Fibroblast of lung (primary cell): ENCODE measurements at regions not wholly inside any gene's neighbourhood (a gene's known extent, or its start where the extent isn't known, plus 50 kb on each side); places are given as distances from the start of the nearest gene placed in this dataset.

Experiments used
- DNase-seq, 2 donors: peaks; one replicate each; pipeline versions ENCODE4 v3.0.0 to v3.0.0-alpha.2; 2010; ENCODE audit warnings: low read depth in 2 of 2
- H2AFZ ChIP-seq: 2 replicates; pipeline ENCODE4 v1.5.1; 2012; ENCODE audit warnings: low read length, control low read depth, inconsistent platforms
- H3K27ac ChIP-seq: 2 replicates; pipeline ENCODE4 v1.5.1; 2011; ENCODE audit warnings: low read length, control low read depth; ENCODE audit not compliant: insufficient read depth
- H3K27me3 ChIP-seq: 2 replicates; pipeline ENCODE4 v1.5.1; 2011; ENCODE audit warnings: mild to moderate bottlenecking, low read length; ENCODE audit not compliant: control insufficient read depth, insufficient read depth
- H3K36me3 ChIP-seq: 2 replicates; pipeline ENCODE4 v1.5.1; 2011; ENCODE audit warnings: low read length; ENCODE audit not compliant: control insufficient read depth, insufficient read depth
- H3K4me1 ChIP-seq: 2 replicates; pipeline ENCODE4 v1.5.1; 2011; ENCODE audit warnings: low read length; ENCODE audit not compliant: control insufficient read depth, insufficient read depth; ENCODE audit errors: extremely low read depth
- H3K4me2 ChIP-seq: 2 replicates; pipeline ENCODE4 v1.5.1; 2011; ENCODE audit warnings: low read length, control low read depth; ENCODE audit not compliant: insufficient read depth; ENCODE audit errors: extremely low read depth
- H3K4me3 ChIP-seq, 4 experiments: fragments of 200-600 bp in 1 of 4; sonication (generic) in 1 of 4; replicated peaks in 1 of 4; 2 replicates each; pipeline ENCODE4 v1.5.1; 2011 to 2016; ENCODE audit warnings: low read length in 4 of 4, low read depth in 3 of 4, mild to moderate bottlenecking in 3 of 4, control low read depth in 2 of 4, inconsistent platforms in 1 of 4, mixed read lengths in 1 of 4; ENCODE audit not compliant: insufficient read depth in 1 of 4; ENCODE audit errors: control extremely low read depth in 1 of 4
- H3K79me2 ChIP-seq: 2 replicates; pipeline ENCODE4 v1.5.1; 2012; ENCODE audit warnings: mild to moderate bottlenecking, low read length, inconsistent platforms; ENCODE audit not compliant: control insufficient read depth, insufficient read depth
- H3K9ac ChIP-seq: 2 replicates; pipeline ENCODE4 v1.5.1; 2011; ENCODE audit warnings: mild to moderate bottlenecking, low read length, control low read depth; ENCODE audit not compliant: insufficient read depth
- H3K9me3 ChIP-seq: 2 replicates; pipeline ENCODE4 v1.5.1; 2012; ENCODE audit warnings: low read depth, low read length; ENCODE audit not compliant: control insufficient read depth, insufficient read depth
- H4K20me1 ChIP-seq: 2 replicates; pipeline ENCODE4 v1.5.1; 2011; ENCODE audit warnings: low read length; ENCODE audit not compliant: control insufficient read depth, insufficient read depth; ENCODE audit errors: extremely low read depth
- CTCF ChIP-seq, 2 donors: IDR thresholded peaks in 1 of 2; conservative IDR thresholded peaks in 1 of 2; 1 replicate in 1 of 2; 2 replicates in 1 of 2; pipeline ENCODE4 v1.5.1; 2011 to 2012; ENCODE audit warnings: low read length in 2 of 2, control low read depth in 1 of 2, inconsistent platforms in 1 of 2, low read depth in 1 of 2, mild to moderate bottlenecking in 1 of 2
- EZH2 ChIP-seq: IDR thresholded peaks from 2 replicates; pipeline ENCODE4 v1.5.1; 2012; ENCODE audit warnings: low read length, control low read depth, mild to moderate bottlenecking; ENCODE audit errors: missing control alignments

GRCh38 chr20:22431419-22431818, 153.0 kb downstream of the FOXA2 start:
- H3K4me3 ChIP-seq = no peak overlapping the region
- H3K36me3 ChIP-seq = no peaks in the 10 kb centered on the region
- no peaks in the 10 kb centered on the region for H3K4me1 ChIP-seq

GRCh38 chr20:22430746-22431168, 153.6 kb downstream of the FOXA2 start:
- Histone ChIP-seq H4K20me1 (no peaks in the 10 kb centered on the region), H3K36me3 (no peaks in the 10 kb centered on the region), H3K27me3 (no peaks in the 10 kb centered on the region), H3K4me2 (no peak overlapping the region), H3K9ac (no peak overlapping the region), H2AFZ (no peak overlapping the region), H3K4me1 (no peaks in the 10 kb centered on the region), H3K79me2 (no peaks in the 10 kb centered on the region), H3K4me3 (no peak overlapping the region), H3K9me3 (no peaks in the 10 kb centered on the region), H3K27ac (no peak overlapping the region)
- TF ChIP-seq EZH2 = no peak
- TF ChIP-seq CTCF (conservative IDR thresholded peaks at IDR 0.05 in 1 of 2, IDR thresholded peaks at IDR 0.05 in 1 of 2; ENCODE audit: low read depth in 1 of 2, low read length in 2 of 2) = no peak
- no peak for DNase-seq

More at GRCh38 chr20:22431419-22431818, 153.0 kb downstream of the FOXA2 start:
- Histone ChIP-seq H2AFZ (no peak overlapping the region), H3K27ac (no peak overlapping the region), H3K79me2 (no peaks in the 10 kb centered on the region), H3K9me3 (no peaks in the 10 kb centered on the region), H3K4me2 (no peak overlapping the region), H3K9ac (no peak overlapping the region), H3K27me3 (no peaks in the 10 kb centered on the region), H4K20me1 (no peaks in the 10 kb centered on the region)
- no peak for DNase-seq
- TF ChIP-seq CTCF (conservative IDR thresholded peaks at IDR 0.05 in 1 of 2, IDR thresholded peaks at IDR 0.05 in 1 of 2; ENCODE audit: low read depth in 1 of 2, low read length in 2 of 2) = no peak
- no peak for TF ChIP-seq EZH2

GRCh38 chr20:22430154-22430745, 154.1 kb downstream of the FOXA2 start:
- Histone ChIP-seq H3K9me3 (no peaks in the 10 kb centered on the region), H3K27me3 (no peaks in the 10 kb centered on the region), H4K20me1 (no peaks in the 10 kb centered on the region), H3K27ac (no peak overlapping the region), H3K4me3 (no peak overlapping the region), H3K36me3 (no peaks in the 10 kb centered on the region), H3K9ac (no peak overlapping the region), H3K4me1 (no peaks in the 10 kb centered on the region), H2AFZ (no peak overlapping the region), H3K4me2 (no peak overlapping the region), H3K79me2 (no peaks in the 10 kb centered on the region)
- peak in 1 of 2 donors; percentile 3 for DNase-seq
- TF ChIP-seq EZH2 = no peak
- no peak for TF ChIP-seq CTCF (conservative IDR thresholded peaks at IDR 0.05 in 1 of 2, IDR thresholded peaks at IDR 0.05 in 1 of 2; ENCODE audit: low read depth in 1 of 2, low read length in 2 of 2)
